ENCODE measurements at regions not wholly inside any gene's neighbourhood (a gene's known extent, or its start where the extent isn't known, plus 50 kb on each side); places are given as distances from the start of the nearest gene placed in this dataset.

- DNase-seq (ENCODE audit: low read depth): no peak
Measured at GRCh38 chr6:168722397-168722796, 281.4 kb downstream of the SMOC2 start.

- DNase-seq (ENCODE audit: low read depth): no peak
Measured at GRCh38 chr6:168721571-168721970, 280.6 kb downstream of the SMOC2 start.

DNA sequence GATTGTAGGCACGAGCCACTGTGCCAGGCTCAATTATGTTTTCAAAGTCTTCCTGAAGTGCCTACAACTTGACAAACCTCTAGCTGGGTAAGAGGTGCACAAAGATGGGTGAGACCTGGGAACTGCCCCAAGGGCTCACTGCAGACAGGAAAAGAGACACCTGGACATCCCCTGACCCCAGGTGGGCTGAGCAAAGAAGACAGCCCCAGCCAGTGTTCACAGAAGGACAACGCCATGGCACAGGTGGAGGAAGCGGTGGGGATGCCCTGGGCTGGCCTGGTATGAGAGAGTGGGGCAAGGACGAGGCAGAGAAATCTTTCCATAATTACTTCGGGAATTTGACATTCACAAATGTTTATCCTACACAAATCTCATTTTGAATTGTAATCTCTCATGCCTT is 278.9 kb downstream of the SMOC2 start:
- no peak for DNase-seq (ENCODE audit: low read depth)

DNA sequence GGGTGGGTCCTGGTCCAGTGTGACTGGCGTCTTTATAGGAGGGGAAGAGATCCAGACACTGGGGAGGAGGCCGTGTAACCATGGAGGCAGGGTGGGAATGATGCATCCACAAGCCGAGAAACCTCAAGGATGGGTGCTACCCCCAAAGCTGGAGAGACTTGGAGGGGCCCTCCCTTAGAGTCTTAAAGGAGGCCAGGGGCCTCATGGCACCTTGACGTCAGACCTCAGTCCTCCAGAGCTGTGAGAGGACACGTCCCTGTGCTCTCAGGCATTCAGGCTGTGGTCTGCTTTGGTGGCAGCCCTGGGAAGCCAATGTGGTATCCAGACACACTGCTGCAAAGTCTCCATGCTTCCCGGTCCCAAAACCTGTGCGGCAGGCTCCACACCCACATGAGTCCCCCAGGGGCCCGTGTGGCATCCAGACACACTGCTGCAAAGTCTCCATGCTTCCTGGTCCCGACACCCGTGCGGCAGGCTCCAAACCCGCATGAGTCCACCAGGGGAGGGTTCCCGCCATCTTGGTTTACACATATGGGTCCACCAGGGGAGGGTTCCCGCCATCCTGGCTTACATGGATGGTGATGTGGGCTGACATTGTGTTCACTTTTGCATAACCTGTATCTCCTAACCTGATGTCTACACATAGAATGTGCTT is 278.0 kb downstream of the SMOC2 start:
- DNase-seq (ENCODE audit: low read depth): no peak

All from GM04503 (cell line).